K562 (cell line): ENCODE measurements at regions not wholly inside any gene's neighbourhood (a gene's known extent, or its start where the extent isn't known, plus 50 kb on each side); places are given as distances from the start of the nearest gene placed in this dataset.

Experiments used
- ARID1B ChIP-seq: fragments of 450-650 bp; IDR thresholded peaks from 2 replicates; pipeline ENCODE4 v1.6.1; 2016; ENCODE audit warnings: antibody characterized with exemption, mild to moderate bottlenecking, inconsistent platforms
- ELF2 ChIP-seq: fragments of 250-450 bp; sonication (Bioruptor Pico); IDR thresholded peaks from 2 replicates; pipeline ENCODE4 v1.5.0; 2021; ENCODE audit warnings: mild to moderate bottlenecking
- MYC ChIP-seq, 2 experiments: fragments of 250-450 bp in 1 of 2; sonication (Bioruptor Pico) in 1 of 2; IDR thresholded peaks; 2 replicates each; pipeline versions ENCODE4 v1.5.1 to v1.6.1; 2012 to 2021; ENCODE audit warnings: low read depth in 2 of 2, borderline replicate concordance in 1 of 2, improper control_type of control experiment in 1 of 2, low read length in 1 of 2, mild to moderate bottlenecking in 1 of 2, moderate library complexity in 1 of 2
- NEUROD1 ChIP-seq: fragments of 150-350 bp; IDR thresholded peaks from 2 replicates; pipeline ENCODE4 v1.6.1; 2014; ENCODE audit warnings: borderline replicate concordance, low read length, low read depth; ENCODE audit not compliant: partially characterized antibody
- TF ChIP-seq, protein P1 (sequence below): fragments of 450-650 bp; formaldehyde crosslinking; IDR thresholded peaks from 2 replicates; pipeline ENCODE4 v1.4.0; 2020; ENCODE audit warnings: mild to moderate bottlenecking, moderate library complexity
- TF ChIP-seq, protein P2 (sequence below): sonication (generic); formaldehyde crosslinking; IDR thresholded peaks from 2 replicates; pipeline ENCODE4 v1.8.0; 2022; ENCODE audit warnings: missing genetic modification reagents, mild to moderate bottlenecking, moderate library complexity, borderline replicate concordance
- TF ChIP-seq, protein P3 (sequence below): fragments of 450-650 bp; IDR thresholded peaks from 2 replicates; pipeline ENCODE4 v1.6.1; 2018; ENCODE audit warnings: mild to moderate bottlenecking, low read depth; ENCODE audit not compliant: partially characterized antibody

DNA sequence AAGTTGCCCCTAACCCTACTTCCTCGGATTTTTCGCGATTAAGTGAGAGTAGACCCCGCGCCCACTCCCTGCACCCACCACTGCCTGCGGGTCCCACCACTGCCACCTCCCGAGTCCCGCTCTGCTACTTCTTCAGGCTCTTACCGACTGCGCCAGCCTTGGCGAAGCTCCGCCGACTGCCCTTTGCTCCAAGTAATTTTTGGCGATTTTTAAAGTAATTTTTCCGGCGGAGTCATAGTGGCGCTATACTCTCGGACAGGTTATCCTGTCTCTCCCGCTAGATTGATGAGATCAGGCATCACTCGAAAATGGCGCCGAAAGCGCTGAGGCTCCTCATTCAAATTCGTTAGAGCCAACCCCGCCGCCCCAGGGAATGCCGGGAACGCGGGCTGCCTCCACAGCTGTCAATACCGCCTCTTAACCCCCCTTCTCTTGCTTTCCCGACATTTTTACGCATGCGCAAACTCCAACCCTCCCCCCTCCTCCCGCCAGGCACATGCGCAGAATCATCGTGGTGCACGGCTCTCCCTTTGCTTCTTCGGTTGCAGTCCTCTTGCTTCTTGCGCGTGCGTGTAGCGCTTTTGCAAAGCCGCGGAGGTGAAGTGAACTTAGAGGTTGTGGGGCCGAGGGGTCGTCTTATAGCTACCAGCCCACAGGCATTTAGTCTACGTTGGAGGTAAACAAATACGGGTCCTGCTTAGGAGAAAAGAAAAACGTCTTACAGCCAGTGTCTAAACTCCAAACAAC, 66.6 kb downstream of the KCNRG start (continued):
- TF ChIP-seq, protein P1, sequence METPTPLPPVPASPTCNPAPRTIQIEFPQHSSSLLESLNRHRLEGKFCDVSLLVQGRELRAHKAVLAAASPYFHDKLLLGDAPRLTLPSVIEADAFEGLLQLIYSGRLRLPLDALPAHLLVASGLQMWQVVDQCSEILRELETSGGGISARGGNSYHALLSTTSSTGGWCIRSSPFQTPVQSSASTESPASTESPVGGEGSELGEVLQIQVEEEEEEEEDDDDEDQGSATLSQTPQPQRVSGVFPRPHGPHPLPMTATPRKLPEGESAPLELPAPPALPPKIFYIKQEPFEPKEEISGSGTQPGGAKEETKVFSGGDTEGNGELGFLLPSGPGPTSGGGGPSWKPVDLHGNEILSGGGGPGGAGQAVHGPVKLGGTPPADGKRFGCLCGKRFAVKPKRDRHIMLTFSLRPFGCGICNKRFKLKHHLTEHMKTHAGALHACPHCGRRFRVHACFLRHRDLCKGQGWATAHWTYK = peak; percentile 1; the same call in 1 of the 2 replicates
- TF ChIP-seq, protein P2, sequence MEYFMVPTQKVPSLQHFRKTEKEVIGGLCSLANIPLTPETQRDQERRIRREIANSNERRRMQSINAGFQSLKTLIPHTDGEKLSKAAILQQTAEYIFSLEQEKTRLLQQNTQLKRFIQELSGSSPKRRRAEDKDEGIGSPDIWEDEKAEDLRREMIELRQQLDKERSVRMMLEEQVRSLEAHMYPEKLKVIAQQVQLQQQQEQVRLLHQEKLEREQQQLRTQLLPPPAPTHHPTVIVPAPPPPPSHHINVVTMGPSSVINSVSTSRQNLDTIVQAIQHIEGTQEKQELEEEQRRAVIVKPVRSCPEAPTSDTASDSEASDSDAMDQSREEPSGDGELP (CRISPR knock-in tag) = peak; percentile 97
- TF ChIP-seq, protein P3, sequence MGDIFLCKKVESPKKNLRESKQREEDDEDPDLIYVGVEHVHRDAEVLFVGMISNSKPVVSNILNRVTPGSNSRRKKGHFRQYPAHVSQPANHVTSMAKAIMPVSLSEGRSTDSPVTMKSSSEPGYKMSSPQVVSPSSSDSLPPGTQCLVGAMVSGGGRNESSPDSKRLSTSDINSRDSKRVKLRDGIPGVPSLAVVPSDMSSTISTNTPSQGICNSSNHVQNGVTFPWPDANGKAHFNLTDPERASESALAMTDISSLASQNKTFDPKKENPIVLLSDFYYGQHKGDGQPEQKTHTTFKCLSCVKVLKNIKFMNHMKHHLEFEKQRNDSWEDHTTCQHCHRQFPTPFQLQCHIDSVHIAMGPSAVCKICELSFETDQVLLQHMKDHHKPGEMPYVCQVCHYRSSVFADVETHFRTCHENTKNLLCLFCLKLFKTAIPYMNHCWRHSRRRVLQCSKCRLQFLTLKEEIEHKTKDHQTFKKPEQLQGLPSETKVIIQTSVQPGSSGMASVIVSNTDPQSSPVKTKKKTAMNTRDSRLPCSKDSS = no peak
- TF ChIP-seq MYC (IDR thresholded peaks at IDR 0.05; ENCODE audit: low read depth, low read length) = peak; percentile 10
- no peak for TF ChIP-seq MYC (CRISPR knock-in tag; IDR thresholded peaks at IDR 0.05; ENCODE audit: borderline replicate concordance, low read depth)
- TF ChIP-seq NEUROD1 = no peak
- peak; percentile 39 for TF ChIP-seq ARID1B
- TF ChIP-seq ELF2 (CRISPR knock-in tag) = no peak
